SH-SY5Y (cell line): ENCODE measurements at regions not wholly inside any gene's neighbourhood (a gene's known extent, or its start where the extent isn't known, plus 50 kb on each side); places are given as distances from the start of the nearest gene placed in this dataset.

Source experiments
- GATA2 ChIP-seq: IDR thresholded peaks from 2 replicates; pipeline ENCODE4 v1.6.1; 2011; ENCODE audit warnings: mild to moderate bottlenecking, low read depth, low read length
- GATA3 ChIP-seq: IDR thresholded peaks from 2 replicates; pipeline ENCODE4 v1.6.1; 2011; ENCODE audit warnings: low read depth, mild to moderate bottlenecking, low read length, moderate library complexity

DNA sequence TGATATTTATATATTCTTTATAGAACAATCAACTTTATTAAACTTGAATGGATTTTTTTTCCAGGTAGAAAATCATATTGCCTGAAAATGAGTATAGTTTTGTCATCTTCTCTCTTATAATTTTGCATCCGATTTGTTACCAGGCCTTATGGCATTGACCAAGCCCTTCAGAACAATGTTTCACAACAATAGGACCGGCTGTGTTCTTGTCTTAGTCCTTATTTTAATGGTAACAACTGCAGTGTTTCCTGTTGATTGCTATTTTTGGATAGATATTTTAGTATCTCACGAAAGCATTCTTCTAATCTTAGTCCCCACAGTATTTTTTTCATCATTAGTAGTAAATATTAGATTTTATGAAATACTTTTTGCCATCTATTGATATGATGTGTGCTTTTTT, 88.1 kb upstream of the ANKRD34C start:
- TF ChIP-seq GATA2 = no peak
- TF ChIP-seq GATA3 = no peak
